PFSK-1 (cell line): ENCODE measurements at regions not wholly inside any gene's neighbourhood (a gene's known extent, or its start where the extent isn't known, plus 50 kb on each side); places are given as distances from the start of the nearest gene placed in this dataset.

Experiments
- FOXP2 ChIP-seq: optimal IDR thresholded peaks from 2 replicates; pipeline ENCODE3; 2011; ENCODE audit warnings: borderline replicate concordance, control low read depth, inconsistent platforms; ENCODE audit not compliant: insufficient read depth; ENCODE audit errors: extremely low read length, extremely low read depth
- POLR2AphosphoS5 ChIP-seq: IDR thresholded peaks from 2 replicates; pipeline ENCODE4 v1.6.1; 2012; ENCODE audit warnings: low read depth, mild to moderate bottlenecking, control low read depth, low read length, moderate library complexity
- REST ChIP-seq, 2 experiments: IDR thresholded peaks; 2 replicates each; pipeline versions ENCODE4 v1.6.1 to v1.8.0; 2011 to 2012; ENCODE audit warnings: low read depth in 2 of 2, low read length in 2 of 2, control low read depth in 1 of 2, inconsistent platforms in 1 of 2, mild to moderate bottlenecking in 1 of 2, moderate library complexity in 1 of 2; ENCODE audit not compliant: insufficient read depth in 1 of 2

- TF ChIP-seq REST (IDR thresholded peaks at IDR 0.05; ENCODE audit: insufficient read depth in 1 of 2, low read depth in 2 of 2, low read length in 2 of 2) (no peak), POLR2AphosphoS5 (no peak), FOXP2 (no peak)
Observed at GRCh38 chr1:60880202-60880601, 202.2 kb upstream of the NFIA start.
